GM12878 (cell line): ENCODE measurements at regions not wholly inside any gene's neighbourhood (a gene's known extent, or its start where the extent isn't known, plus 50 kb on each side); places are given as distances from the start of the nearest gene placed in this dataset.

ENCODE experiments used
- BMI1 ChIP-seq: fragments of 450-650 bp; IDR thresholded peaks from 2 replicates; pipeline ENCODE4 v1.6.1; 2016; ENCODE audit warnings: mild to moderate bottlenecking, moderate library complexity, borderline replicate concordance
- BRCA1 ChIP-seq: IDR thresholded peaks from 2 replicates; pipeline ENCODE4 v1.6.1; 2011; ENCODE audit warnings: low read depth, low read length, improper control_type of control experiment
- EP300 ChIP-seq, 2 experiments: fragments of 150-350 bp in 1 of 2; IDR thresholded peaks; 2 replicates each; pipeline ENCODE4 v1.6.1; 2011 to 2012; ENCODE audit warnings: low read depth in 2 of 2, low read length in 2 of 2, borderline replicate concordance in 1 of 2, improper control_type of control experiment in 1 of 2, inconsistent platforms in 1 of 2; ENCODE audit not compliant: control insufficient read depth in 1 of 2
- EZH2 ChIP-seq: IDR thresholded peaks from 2 replicates; pipeline ENCODE4 v1.6.1; 2012; ENCODE audit warnings: low read depth, mild to moderate bottlenecking, control low read depth, inconsistent platforms, low read length, borderline replicate concordance; ENCODE audit not compliant: control insufficient read depth
- PAX5 ChIP-seq: IDR thresholded peaks from 2 replicates; pipeline ENCODE4 v1.6.1; 2011; ENCODE audit warnings: low read depth, low read length, borderline replicate concordance
- POLR2A ChIP-seq: IDR thresholded peaks from 2 replicates; pipeline ENCODE4 v1.6.1; 2011; ENCODE audit warnings: low read depth, mild to moderate bottlenecking, low read length
- POU2F2 ChIP-seq: IDR thresholded peaks from 3 replicates; pipeline ENCODE4 v1.6.1; 2011; ENCODE audit warnings: low read depth, mild to moderate bottlenecking, low read length, borderline replicate concordance
- SMAD1 ChIP-seq: fragments of 450-650 bp; IDR thresholded peaks from 2 replicates; pipeline ENCODE4 v1.6.1; 2018; ENCODE audit warnings: mild to moderate bottlenecking, low read depth; ENCODE audit not compliant: partially characterized antibody
- SP1 ChIP-seq: IDR thresholded peaks from one replicate; pipeline ENCODE4 v1.6.1; 2011; ENCODE audit warnings: low read depth, low read length
- TCF3 ChIP-seq: IDR thresholded peaks from 2 replicates; pipeline ENCODE4 v1.6.1; 2012; ENCODE audit warnings: low read depth, mild to moderate bottlenecking, low read length, borderline replicate concordance; ENCODE audit not compliant: insufficient read depth
- TF ChIP-seq, protein P1 (sequence below): IDR thresholded peaks from 2 replicates; pipeline ENCODE4 v1.6.1; 2012; ENCODE audit warnings: improper control_type of control experiment, low read depth, low read length; ENCODE audit not compliant: insufficient replicate concordance
- TF ChIP-seq, protein P2 (sequence below), 3 experiments: IDR thresholded peaks in 2 of 3; conservative IDR thresholded peaks in 1 of 3; 2 replicates each; pipeline ENCODE4 v1.5.1; 2011; ENCODE audit warnings: low read depth in 3 of 3, low read length in 3 of 3, mild to moderate bottlenecking in 3 of 3, control low read depth in 2 of 3, moderate library complexity in 2 of 3, inconsistent platforms in 1 of 3, mixed read lengths in 1 of 3; ENCODE audit not compliant: control insufficient read depth in 2 of 3, insufficient read depth in 1 of 3; ENCODE audit errors: extremely low read depth in 1 of 3
- TF ChIP-seq, protein P3 (sequence below): fragments of 450-650 bp; IDR thresholded peaks from 2 replicates; pipeline ENCODE4 v1.6.1; 2018; ENCODE audit warnings: borderline replicate concordance, mild to moderate bottlenecking; ENCODE audit not compliant: partially characterized antibody
- TF ChIP-seq, protein P4 (sequence below): fragments of 450-650 bp; formaldehyde crosslinking; IDR thresholded peaks from 2 replicates; pipeline ENCODE4 v1.4.0; 2020; ENCODE audit warnings: mild to moderate bottlenecking, moderate library complexity

DNA sequence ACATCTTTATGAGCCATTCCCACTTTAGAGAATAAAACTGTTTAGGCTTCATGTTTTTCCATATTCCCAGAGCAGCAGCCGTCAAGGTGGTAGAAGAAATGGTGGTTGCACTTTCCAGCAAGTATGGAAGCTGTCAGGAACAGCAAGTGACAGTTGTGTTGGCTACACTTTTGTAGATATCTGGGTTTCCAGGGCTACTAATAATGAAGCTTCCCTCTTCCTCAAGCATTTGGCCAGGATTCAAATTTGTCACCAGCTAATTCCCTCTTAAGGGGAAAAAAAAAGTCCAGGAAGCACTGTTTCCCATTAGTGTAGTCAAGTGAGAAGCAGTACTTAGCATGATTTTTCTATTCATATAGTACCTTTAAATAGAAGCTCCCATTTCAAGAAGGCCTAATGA lies 252.8 kb downstream of the IGSF11 start:
- TF ChIP-seq POU2F2, result no peak
- TF ChIP-seq, protein P1, sequence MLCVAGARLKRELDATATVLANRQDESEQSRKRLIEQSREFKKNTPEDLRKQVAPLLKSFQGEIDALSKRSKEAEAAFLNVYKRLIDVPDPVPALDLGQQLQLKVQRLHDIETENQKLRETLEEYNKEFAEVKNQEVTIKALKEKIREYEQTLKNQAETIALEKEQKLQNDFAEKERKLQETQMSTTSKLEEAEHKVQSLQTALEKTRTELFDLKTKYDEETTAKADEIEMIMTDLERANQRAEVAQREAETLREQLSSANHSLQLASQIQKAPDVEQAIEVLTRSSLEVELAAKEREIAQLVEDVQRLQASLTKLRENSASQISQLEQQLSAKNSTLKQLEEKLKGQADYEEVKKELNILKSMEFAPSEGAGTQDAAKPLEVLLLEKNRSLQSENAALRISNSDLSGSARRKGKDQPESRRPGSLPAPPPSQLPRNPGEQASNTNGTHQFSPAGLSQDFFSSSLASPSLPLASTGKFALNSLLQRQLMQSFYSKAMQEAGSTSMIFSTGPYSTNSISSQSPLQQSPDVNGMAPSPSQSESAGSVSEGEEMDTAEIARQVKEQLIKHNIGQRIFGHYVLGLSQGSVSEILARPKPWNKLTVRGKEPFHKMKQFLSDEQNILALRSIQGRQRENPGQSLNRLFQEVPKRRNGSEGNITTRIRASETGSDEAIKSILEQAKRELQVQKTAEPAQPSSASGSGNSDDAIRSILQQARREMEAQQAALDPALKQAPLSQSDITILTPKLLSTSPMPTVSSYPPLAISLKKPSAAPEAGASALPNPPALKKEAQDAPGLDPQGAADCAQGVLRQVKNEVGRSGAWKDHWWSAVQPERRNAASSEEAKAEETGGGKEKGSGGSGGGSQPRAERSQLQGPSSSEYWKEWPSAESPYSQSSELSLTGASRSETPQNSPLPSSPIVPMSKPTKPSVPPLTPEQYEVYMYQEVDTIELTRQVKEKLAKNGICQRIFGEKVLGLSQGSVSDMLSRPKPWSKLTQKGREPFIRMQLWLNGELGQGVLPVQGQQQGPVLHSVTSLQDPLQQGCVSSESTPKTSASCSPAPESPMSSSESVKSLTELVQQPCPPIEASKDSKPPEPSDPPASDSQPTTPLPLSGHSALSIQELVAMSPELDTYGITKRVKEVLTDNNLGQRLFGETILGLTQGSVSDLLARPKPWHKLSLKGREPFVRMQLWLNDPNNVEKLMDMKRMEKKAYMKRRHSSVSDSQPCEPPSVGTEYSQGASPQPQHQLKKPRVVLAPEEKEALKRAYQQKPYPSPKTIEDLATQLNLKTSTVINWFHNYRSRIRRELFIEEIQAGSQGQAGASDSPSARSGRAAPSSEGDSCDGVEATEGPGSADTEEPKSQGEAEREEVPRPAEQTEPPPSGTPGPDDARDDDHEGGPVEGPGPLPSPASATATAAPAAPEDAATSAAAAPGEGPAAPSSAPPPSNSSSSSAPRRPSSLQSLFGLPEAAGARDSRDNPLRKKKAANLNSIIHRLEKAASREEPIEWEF, result no peak
- no peak for TF ChIP-seq SP1
- TF ChIP-seq, protein P2, sequence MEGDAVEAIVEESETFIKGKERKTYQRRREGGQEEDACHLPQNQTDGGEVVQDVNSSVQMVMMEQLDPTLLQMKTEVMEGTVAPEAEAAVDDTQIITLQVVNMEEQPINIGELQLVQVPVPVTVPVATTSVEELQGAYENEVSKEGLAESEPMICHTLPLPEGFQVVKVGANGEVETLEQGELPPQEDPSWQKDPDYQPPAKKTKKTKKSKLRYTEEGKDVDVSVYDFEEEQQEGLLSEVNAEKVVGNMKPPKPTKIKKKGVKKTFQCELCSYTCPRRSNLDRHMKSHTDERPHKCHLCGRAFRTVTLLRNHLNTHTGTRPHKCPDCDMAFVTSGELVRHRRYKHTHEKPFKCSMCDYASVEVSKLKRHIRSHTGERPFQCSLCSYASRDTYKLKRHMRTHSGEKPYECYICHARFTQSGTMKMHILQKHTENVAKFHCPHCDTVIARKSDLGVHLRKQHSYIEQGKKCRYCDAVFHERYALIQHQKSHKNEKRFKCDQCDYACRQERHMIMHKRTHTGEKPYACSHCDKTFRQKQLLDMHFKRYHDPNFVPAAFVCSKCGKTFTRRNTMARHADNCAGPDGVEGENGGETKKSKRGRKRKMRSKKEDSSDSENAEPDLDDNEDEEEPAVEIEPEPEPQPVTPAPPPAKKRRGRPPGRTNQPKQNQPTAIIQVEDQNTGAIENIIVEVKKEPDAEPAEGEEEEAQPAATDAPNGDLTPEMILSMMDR (IDR thresholded peaks at IDR 0.05 in 2 of 3, conservative IDR thresholded peaks at IDR 0.05 in 1 of 3; ENCODE audit: control insufficient read depth in 2 of 3, extremely low read depth in 1 of 3, insufficient read depth in 1 of 3, low read depth in 3 of 3, low read length in 3 of 3), result no peak
- TF ChIP-seq PAX5, result no peak
- TF ChIP-seq, protein P3, sequence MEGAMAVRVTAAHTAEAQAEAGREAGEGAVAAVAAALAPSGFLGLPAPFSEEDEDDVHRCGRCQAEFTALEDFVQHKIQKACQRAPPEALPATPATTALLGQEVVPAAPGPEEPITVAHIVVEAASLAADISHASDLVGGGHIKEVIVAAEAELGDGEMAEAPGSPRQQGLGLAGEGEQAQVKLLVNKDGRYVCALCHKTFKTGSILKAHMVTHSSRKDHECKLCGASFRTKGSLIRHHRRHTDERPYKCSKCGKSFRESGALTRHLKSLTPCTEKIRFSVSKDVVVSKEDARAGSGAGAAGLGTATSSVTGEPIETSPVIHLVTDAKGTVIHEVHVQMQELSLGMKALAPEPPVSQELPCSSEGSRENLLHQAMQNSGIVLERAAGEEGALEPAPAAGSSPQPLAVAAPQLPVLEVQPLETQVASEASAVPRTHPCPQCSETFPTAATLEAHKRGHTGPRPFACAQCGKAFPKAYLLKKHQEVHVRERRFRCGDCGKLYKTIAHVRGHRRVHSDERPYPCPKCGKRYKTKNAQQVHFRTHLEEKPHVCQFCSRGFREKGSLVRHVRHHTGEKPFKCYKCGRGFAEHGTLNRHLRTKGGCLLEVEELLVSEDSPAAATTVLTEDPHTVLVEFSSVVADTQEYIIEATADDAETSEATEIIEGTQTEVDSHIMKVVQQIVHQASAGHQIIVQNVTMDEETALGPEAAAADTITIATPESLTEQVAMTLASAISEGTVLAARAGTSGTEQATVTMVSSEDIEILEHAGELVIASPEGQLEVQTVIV, result no peak
- TF ChIP-seq SMAD1, result no peak
- no peak for TF ChIP-seq TCF3
- TF ChIP-seq EP300 (IDR thresholded peaks at IDR 0.05; ENCODE audit: borderline replicate concordance in 1 of 2, control insufficient read depth in 1 of 2, low read depth in 2 of 2, low read length in 2 of 2), result no peak
- no peak for TF ChIP-seq BRCA1
- TF ChIP-seq POLR2A, result no peak
- TF ChIP-seq, protein P4, sequence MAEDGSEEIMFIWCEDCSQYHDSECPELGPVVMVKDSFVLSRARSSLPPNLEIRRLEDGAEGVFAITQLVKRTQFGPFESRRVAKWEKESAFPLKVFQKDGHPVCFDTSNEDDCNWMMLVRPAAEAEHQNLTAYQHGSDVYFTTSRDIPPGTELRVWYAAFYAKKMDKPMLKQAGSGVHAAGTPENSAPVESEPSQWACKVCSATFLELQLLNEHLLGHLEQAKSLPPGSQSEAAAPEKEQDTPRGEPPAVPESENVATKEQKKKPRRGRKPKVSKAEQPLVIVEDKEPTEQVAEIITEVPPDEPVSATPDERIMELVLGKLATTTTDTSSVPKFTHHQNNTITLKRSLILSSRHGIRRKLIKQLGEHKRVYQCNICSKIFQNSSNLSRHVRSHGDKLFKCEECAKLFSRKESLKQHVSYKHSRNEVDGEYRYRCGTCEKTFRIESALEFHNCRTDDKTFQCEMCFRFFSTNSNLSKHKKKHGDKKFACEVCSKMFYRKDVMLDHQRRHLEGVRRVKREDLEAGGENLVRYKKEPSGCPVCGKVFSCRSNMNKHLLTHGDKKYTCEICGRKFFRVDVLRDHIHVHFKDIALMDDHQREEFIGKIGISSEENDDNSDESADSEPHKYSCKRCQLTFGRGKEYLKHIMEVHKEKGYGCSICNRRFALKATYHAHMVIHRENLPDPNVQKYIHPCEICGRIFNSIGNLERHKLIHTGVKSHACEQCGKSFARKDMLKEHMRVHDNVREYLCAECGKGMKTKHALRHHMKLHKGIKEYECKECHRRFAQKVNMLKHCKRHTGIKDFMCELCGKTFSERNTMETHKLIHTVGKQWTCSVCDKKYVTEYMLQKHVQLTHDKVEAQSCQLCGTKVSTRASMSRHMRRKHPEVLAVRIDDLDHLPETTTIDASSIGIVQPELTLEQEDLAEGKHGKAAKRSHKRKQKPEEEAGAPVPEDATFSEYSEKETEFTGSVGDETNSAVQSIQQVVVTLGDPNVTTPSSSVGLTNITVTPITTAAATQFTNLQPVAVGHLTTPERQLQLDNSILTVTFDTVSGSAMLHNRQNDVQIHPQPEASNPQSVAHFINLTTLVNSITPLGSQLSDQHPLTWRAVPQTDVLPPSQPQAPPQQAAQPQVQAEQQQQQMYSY (CRISPR knock-in tag), result no peak
- TF ChIP-seq BMI1, result no peak
- TF ChIP-seq EZH2, result no peak
